Brain microvascular endothelial cell (primary cell): ENCODE measurements at regions not wholly inside any gene's neighbourhood (a gene's known extent, or its start where the extent isn't known, plus 50 kb on each side); places are given as distances from the start of the nearest gene placed in this dataset.

Experiments used
- DNase-seq: peaks from one replicate; pipeline ENCODE4 v3.0.0-alpha.2; 2020
- H3K27ac ChIP-seq: fragments of 250-450 bp; sonication (Bioruptor Pico); 2 replicates; pipeline ENCODE4 v1.5.1; 2020; ENCODE audit warnings: mild to moderate bottlenecking, moderate library complexity
- H3K27me3 ChIP-seq: fragments of 250-450 bp; sonication (Bioruptor Pico); replicated peaks from 2 replicates; pipeline ENCODE4 v1.5.1; 2020; ENCODE audit warnings: mild to moderate bottlenecking
- H3K36me3 ChIP-seq: fragments of 250-450 bp; sonication (Bioruptor Pico); replicated peaks from 2 replicates; pipeline ENCODE4 v1.5.1; 2020; ENCODE audit warnings: mild to moderate bottlenecking
- H3K4me3 ChIP-seq: 2 replicates; pipeline ENCODE4 v1.5.1; 2011; ENCODE audit warnings: low read depth, mild to moderate bottlenecking, control low read depth, low read length, moderate library complexity
- CTCF ChIP-seq: IDR thresholded peaks from 2 replicates; pipeline ENCODE4 v1.5.1; 2011; ENCODE audit warnings: low read depth, mild to moderate bottlenecking, moderate library complexity, low read length, control low read depth, inconsistent platforms; ENCODE audit errors: missing control alignments
- in situ Hi-C: cut with HindIII; loops from 2 replicates; pipeline ENCODE4 v1.10.0; 2017; ENCODE audit warnings: low sequenced_read_pairs, low pct_ligation_motif_present

GRCh38 chr6:16828058-16828457 is 66.8 kb upstream of the ATXN1 start:
- no peak for TF ChIP-seq CTCF
- H3K4me3 ChIP-seq: no peak overlapping the region
- H3K36me3 ChIP-seq: no peaks in the 10 kb centered on the region
- no peaks in the 10 kb centered on the region for H3K27me3 ChIP-seq
- in situ Hi-C loops: no loop called here
- no peak overlapping the region for H3K27ac ChIP-seq
- no peak for DNase-seq

- Histone ChIP-seq H3K27ac (no peak overlapping the region), H3K36me3 (no peaks in the 10 kb centered on the region), H3K4me3 (no peak overlapping the region), H3K27me3 (no peaks in the 10 kb centered on the region)
- TF ChIP-seq CTCF: no peak
- in situ Hi-C loops: no loop called here
- DNase-seq: no peak
Observed at GRCh38 chr6:16827627-16828026, 66.4 kb upstream of the ATXN1 start.

DNA sequence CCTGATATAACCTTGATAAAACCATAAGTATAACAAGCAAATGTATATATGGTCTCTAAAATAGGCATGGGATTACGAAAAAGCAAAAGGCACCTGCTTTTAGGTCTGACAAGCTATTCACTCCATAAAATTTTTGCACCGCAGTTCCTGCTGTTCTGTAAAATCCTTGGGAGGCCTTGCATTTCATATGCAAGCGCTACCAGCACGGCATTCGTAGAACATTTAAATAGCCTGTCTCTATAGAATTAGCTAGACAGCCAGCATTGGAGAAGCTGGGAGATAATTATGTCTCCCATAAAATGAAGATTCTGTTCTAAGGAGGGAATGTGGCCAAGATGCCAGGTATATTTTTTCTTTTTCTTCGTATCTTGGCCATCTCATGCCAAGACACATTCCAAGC is 64.5 kb upstream of the ATXN1 start:
- no peaks in the 10 kb centered on the region for H3K27me3 ChIP-seq
- in situ Hi-C loops: no loop called here
- no peak for TF ChIP-seq CTCF
- no peak for DNase-seq
- H3K4me3 ChIP-seq: no peak overlapping the region
- no peaks in the 10 kb centered on the region for H3K36me3 ChIP-seq
- H3K27ac ChIP-seq: no peak overlapping the region

GRCh38 chr6:16824845-16825685 is 63.8 kb upstream of the ATXN1 start:
- TF ChIP-seq CTCF: no peak
- no peaks in the 10 kb centered on the region for H3K36me3 ChIP-seq
- no peak overlapping the region for H3K4me3 ChIP-seq
- no peaks in the 10 kb centered on the region for H3K27me3 ChIP-seq
- no peak overlapping the region for H3K27ac ChIP-seq
- in situ Hi-C loops: no loop called here
- DNase-seq: no peak

- no peak overlapping the region for H3K27ac ChIP-seq
- H3K27me3 ChIP-seq: no peaks in the 10 kb centered on the region
- TF ChIP-seq CTCF: no peak
- H3K36me3 ChIP-seq: no peaks in the 10 kb centered on the region
- in situ Hi-C loops: no loop called here
- DNase-seq: no peak
- H3K4me3 ChIP-seq: no peak overlapping the region
Observed at GRCh38 chr6:16823718-16824352, 62.6 kb upstream of the ATXN1 start.
